EH (cell line): ENCODE measurements at regions not wholly inside any gene's neighbourhood (a gene's known extent, or its start where the extent isn't known, plus 50 kb on each side); places are given as distances from the start of the nearest gene placed in this dataset.

Experiments used
- DNase-seq: peaks from one replicate; pipeline ENCODE4 v3.0.0-alpha.2; 2015; ENCODE audit warnings: low read depth

- DNase-seq, result peak; percentile 88
Measured at GRCh38 chr6:84462698-84463097, 235.3 kb upstream of the CEP162 start.

GRCh38 chr6:84461461-84461860, 234.0 kb upstream of the CEP162 start:
- no peak for DNase-seq

- no peak for DNase-seq
Measured at GRCh38 chr6:84460491-84460890, 233.0 kb upstream of the CEP162 start.

GRCh38 chr6:84459401-84459800, 232.0 kb upstream of the CEP162 start:
- no peak for DNase-seq

- DNase-seq, result no peak
Measured at GRCh38 chr6:84458271-84458670, 230.8 kb upstream of the CEP162 start.

GRCh38 chr6:84457276-84457675, 229.8 kb upstream of the CEP162 start:
- DNase-seq, result no peak

- DNase-seq, result no peak
Measured at GRCh38 chr6:84456803-84457202, 229.4 kb upstream of the CEP162 start.

- DNase-seq, result peak; percentile 39
Measured at GRCh38 chr6:84455511-84456029, 228.1 kb upstream of the CEP162 start.

- peak; percentile 54 for DNase-seq
Measured at GRCh38 chr6:84453499-84453898, 226.1 kb upstream of the CEP162 start.

- no peak for DNase-seq
Measured at GRCh38 chr6:84450018-84450417, 222.6 kb upstream of the CEP162 start.

- peak; percentile 25 for DNase-seq
Measured at GRCh38 chr6:84449220-84449619, 221.8 kb upstream of the CEP162 start.

GRCh38 chr6:84448331-84448730, 220.9 kb upstream of the CEP162 start:
- DNase-seq, result no peak

GRCh38 chr6:84447651-84448050, 220.2 kb upstream of the CEP162 start:
- DNase-seq, result no peak

GRCh38 chr6:84445068-84445467, 217.6 kb upstream of the CEP162 start:
- no peak for DNase-seq

GRCh38 chr6:84442208-84442607, 214.8 kb upstream of the CEP162 start:
- no peak for DNase-seq

- DNase-seq, result no peak
Measured at GRCh38 chr6:84441456-84441855, 214.0 kb upstream of the CEP162 start.

GRCh38 chr6:84434550-84434949, 207.1 kb upstream of the CEP162 start:
- DNase-seq, result no peak

GRCh38 chr6:84432619-84433018, 205.2 kb upstream of the CEP162 start:
- DNase-seq, result no peak

- peak; percentile 68 for DNase-seq
Measured at GRCh38 chr6:84428300-84428907, 201.0 kb upstream of the CEP162 start.

GRCh38 chr6:84425971-84426705, 198.7 kb upstream of the CEP162 start:
- no peak for DNase-seq

- no peak for DNase-seq
Measured at GRCh38 chr6:84424956-84425355, 197.5 kb upstream of the CEP162 start.

- peak; percentile 47 for DNase-seq
Measured at GRCh38 chr6:84422380-84422968, 195.0 kb upstream of the CEP162 start.

GRCh38 chr6:84421031-84421430, 193.6 kb upstream of the CEP162 start:
- DNase-seq, result peak; percentile 1
